22Rv1 (cell line): ENCODE measurements at regions not wholly inside any gene's neighbourhood (a gene's known extent, or its start where the extent isn't known, plus 50 kb on each side); places are given as distances from the start of the nearest gene placed in this dataset.
"Not testable (repeated sequence)": the region's sequence is repeated elsewhere in the genome, so short reads cannot be mapped to it uniquely, and the experiment has no call there.

ENCODE experiments used
- H3K27ac ChIP-seq: fragments of 450-650 bp; 2 replicates; pipeline ENCODE4 v1.5.1; 2017
- CTCF ChIP-seq: fragments of 450-650 bp; IDR thresholded peaks from 2 replicates; pipeline ENCODE4 v1.5.1; 2017; ENCODE audit warnings: mild to moderate bottlenecking
- ZFX ChIP-seq: fragments of 450-650 bp; IDR thresholded peaks from 2 replicates; pipeline ENCODE4 v1.6.1; 2017; ENCODE audit warnings: antibody characterized with exemption, borderline replicate concordance

- TF ChIP-seq ZFX (no peak), CTCF (no peak)
- H3K27ac ChIP-seq: no peak overlapping the region
Measured at GRCh38 chr15:38793206-38793810, 228.7 kb upstream of the RASGRP1 start.

DNA sequence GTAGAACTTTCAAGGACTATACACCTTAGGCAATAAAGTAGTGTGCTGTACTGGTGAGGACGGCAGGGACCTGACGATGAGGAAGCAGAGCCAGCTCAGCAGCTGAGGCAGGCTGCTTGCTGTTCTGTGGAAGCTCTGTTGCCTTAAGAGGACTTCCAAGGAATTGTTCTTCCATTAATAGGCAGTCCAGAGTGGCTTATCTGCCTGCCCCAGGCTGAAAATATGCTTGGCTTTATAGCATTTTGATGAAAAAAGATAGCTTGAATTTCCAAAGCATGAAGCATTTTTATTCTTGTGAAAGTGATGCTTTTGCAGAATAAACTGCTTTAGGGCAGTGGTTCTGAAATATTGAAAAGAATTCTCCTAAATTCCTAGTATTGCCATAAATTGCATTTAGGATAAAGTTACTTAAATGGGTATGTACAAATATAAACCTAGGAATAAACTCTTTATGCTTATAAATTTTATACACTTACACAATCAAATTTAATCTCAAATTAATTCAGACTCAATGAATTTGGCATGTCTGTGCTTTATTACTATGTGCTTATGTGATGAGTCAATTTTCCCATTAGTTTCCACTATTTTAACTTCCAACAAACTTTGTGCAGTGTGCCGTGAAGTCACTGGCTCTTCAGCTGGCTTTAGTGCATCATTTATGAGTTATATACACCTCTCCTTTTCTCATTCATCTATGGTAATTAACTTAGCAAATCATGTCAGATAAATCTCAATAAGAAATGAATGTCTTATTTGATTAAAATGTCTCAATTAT is 231.0 kb upstream of the RASGRP1 start:
- TF ChIP-seq CTCF (no peak), ZFX (no peak)
- no peak overlapping the region for H3K27ac ChIP-seq

DNA sequence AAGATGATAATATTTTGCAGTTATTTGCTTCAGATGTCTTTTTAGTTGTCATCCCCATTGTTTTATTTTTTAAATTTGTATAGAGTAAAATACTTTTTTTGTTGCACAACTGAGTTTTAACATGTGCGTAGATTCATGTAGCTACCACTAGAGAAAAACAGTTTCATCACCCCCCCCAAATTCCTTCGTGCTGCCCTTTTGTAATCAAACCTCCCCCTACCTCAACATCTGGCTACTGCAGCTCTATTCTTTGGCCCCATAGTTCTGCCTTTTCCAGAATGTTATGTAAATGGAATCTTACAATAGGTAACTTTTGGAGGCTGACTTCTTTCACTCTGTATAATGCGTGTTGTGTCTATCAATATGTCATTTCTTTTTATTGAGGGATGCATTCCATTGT is 232.0 kb upstream of the RASGRP1 start:
- no peak overlapping the region for H3K27ac ChIP-seq
- TF ChIP-seq ZFX (no peak), CTCF (no peak)

DNA sequence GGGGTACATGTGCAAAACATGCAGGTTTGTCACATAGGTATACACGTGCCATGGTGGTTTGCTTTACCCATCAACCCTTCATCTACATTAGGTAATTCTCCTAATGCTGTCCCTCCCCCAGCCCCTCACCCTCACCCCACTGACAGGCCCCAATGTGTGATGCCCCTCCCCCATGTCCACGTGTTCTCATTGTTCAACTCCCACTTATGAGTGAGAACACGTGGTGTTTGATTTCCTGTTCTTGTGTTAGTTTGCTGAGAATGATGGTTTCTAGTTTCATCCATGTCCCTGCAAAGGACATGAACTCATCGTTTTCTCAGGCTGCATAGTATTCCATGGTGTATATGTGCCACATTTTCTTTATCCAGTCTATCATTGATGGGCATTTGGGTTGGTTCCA is 232.9 kb upstream of the RASGRP1 start:
- H3K27ac ChIP-seq: not testable (repeated sequence)

DNA sequence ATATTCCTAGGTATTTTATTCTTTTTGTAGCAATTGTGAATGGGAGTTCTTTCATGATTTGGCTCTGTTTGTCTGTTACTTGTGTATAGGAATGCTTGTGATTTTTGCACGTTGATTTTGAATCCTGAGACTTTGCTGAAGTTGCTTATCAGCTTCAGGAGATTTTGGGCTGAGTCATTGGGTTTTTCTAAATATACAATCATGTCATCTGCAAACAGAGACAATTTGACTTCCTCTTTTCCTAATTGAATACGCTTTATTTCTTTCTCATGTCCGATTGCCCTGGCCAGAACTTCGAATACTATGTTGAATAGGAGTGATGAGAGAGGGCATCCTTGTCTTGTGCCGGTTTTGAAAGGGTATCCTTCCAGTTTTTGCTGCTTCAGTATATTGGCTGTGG is 234.6 kb upstream of the RASGRP1 start:
- H3K27ac ChIP-seq: not testable (repeated sequence)

DNA sequence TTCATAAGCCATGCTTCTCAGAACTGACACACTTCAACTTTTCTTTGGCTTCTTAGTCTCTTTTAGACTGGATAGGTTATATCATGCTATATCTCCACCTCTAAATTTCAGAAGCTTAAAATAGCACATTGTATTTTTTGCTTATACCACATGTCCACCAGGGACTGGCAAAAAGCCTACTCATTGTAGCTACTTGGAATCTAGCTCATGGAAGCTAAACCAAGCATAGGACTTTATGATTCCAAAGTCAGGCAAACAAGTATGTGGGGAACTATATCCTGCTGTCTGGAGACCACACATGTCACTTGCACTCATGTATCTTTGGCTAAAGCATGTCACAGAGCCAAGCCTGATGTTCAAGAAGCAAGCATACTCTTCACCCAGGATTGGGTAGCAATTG is 245.0 kb upstream of the RASGRP1 start:
- H3K27ac ChIP-seq: no peak overlapping the region
- TF ChIP-seq CTCF: no peak

DNA sequence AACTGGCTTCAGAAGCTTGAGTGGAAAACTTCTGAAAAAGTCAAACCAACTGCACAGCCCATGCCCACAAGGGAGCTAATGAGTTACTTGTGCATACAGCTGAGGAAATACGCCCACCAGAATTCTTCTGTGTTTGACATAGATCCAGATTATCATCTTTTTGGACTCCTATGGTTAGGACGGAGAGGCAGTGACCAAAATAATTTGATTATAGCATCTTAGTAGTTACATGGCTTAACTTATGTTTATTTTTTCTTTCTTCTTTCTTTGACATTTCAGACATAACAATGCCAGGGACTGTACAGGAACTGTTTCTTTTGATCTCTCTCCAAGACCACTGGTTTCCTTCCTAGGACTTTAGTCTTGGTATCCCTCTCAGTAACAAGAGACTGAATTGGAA is 246.1 kb upstream of the RASGRP1 start:
- TF ChIP-seq ZFX (no peak), CTCF (no peak)
- no peak overlapping the region for H3K27ac ChIP-seq

DNA sequence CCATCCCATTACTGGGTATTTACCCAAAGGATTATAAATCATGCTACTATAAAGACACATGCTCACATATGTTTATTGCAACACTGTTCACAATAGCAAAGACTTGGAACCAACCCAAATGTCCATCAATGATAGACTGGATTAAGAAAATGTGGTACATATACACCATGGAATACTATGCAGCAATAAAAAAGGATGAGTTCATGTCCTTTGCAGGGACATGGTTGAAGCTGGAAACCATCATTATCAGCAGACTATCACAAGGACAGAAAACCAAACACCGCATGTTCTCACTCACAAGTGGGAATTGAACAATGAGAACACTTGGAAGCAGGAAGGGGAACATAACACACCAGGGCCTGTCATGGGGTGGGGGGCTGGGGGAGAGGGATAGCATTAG is 249.6 kb upstream of the RASGRP1 start:
- not testable (repeated sequence) for H3K27ac ChIP-seq

- TF ChIP-seq CTCF (no peak), ZFX (no peak)
Measured at GRCh38 chr15:38814891-38815290, 250.3 kb upstream of the RASGRP1 start.

More at GRCh38 chr15:38814891-38815290, 250.3 kb upstream of the RASGRP1 start:
- H3K27ac ChIP-seq: no peak overlapping the region
